H1 (cell line): ENCODE measurements at regions not wholly inside any gene's neighbourhood (a gene's known extent, or its start where the extent isn't known, plus 50 kb on each side); places are given as distances from the start of the nearest gene placed in this dataset.

Experiments used
- CBX5 ChIP-seq: fragments of 300-800, 300-1000 bp; sonication (generic); IDR thresholded peaks from 2 replicates; pipeline ENCODE4 v1.7.1; 2016; ENCODE audit warnings: antibody characterized with exemption, low read length, low read depth
- CBX8 ChIP-seq: fragments of 300-800, 300-1000 bp; sonication (generic); IDR thresholded peaks from 2 replicates; pipeline ENCODE4 v1.7.1; 2016; ENCODE audit warnings: low read depth, low read length, borderline replicate concordance
- CTCF ChIP-seq, 3 experiments: IDR thresholded peaks; 1 replicate in 2 of 3; 2 replicates in 1 of 3; pipeline versions ENCODE4 v1.5.1 to v1.6.1; 2011; ENCODE audit warnings: low read length in 3 of 3, mild to moderate bottlenecking in 3 of 3, inconsistent platforms in 2 of 3, low read depth in 1 of 3, moderate library complexity in 1 of 3; ENCODE audit not compliant: insufficient read depth in 1 of 3; ENCODE audit errors: control extremely low read depth in 1 of 3
- SP4 ChIP-seq: IDR thresholded peaks from 2 replicates; pipeline ENCODE4 v1.6.1; 2012; ENCODE audit warnings: low read length, inconsistent platforms

- TF ChIP-seq CBX5: no peak
- TF ChIP-seq CTCF (IDR thresholded peaks at IDR 0.05; ENCODE audit: control extremely low read depth in 1 of 3, insufficient read depth in 1 of 3, low read depth in 1 of 3, low read length in 3 of 3): no peak
- no peak for TF ChIP-seq SP4
- TF ChIP-seq CBX8: no peak
These were observed 461.8 kb downstream of the RAP2B start (continued) for GRCh38 chr3:153623834-153624233.
